CD4-positive, alpha-beta T cell (primary cell): ENCODE measurements at regions not wholly inside any gene's neighbourhood (a gene's known extent, or its start where the extent isn't known, plus 50 kb on each side); places are given as distances from the start of the nearest gene placed in this dataset.

Experiments used
- ATAC-seq: fragments of 200-7000 bp; cut with Tn5 transposase; one replicate; pipeline ENCODE4 v1.10.0; 2022; ENCODE audit warnings: mild to moderate bottlenecking; ENCODE audit not compliant: poor library complexity
- CTCF ChIA-PET: fragments of 350-600 bp; sonication (Branson Sonifier 250); formaldehyde crosslinking; loops from one replicate; lab custom pipeline; 2021; ENCODE audit warnings: antibody characterized with exemption, inconsistent platforms; lab: Charles Lee
- POLR2A ChIA-PET: fragments of 350-600 bp; sonication (Branson Sonifier 250); formaldehyde crosslinking; loops from one replicate; lab custom pipeline; 2021; ENCODE audit warnings: antibody characterized with exemption, inconsistent platforms; lab: Charles Lee
- DNase-seq, 14 experiments: peaks; one replicate each; pipeline ENCODE4 v3.0.0-alpha.2; 2013 to 2020; ENCODE audit warnings: mixed read lengths in 2 of 14
- H3K27ac ChIP-seq, 2 donors: one replicate each; pipeline versions ENCODE4 v1.5.1 to v1.7.0; 2013; ENCODE audit warnings: low read length in 2 of 2, low read depth in 1 of 2, mild to moderate bottlenecking in 1 of 2
- H3K27me3 ChIP-seq, 2 experiments: 1 replicate in 1 of 2; 2 replicates in 1 of 2; pipeline versions ENCODE4 v1.6.1 to v1.7.0; 2013; ENCODE audit warnings: low read length in 2 of 2, control low read depth in 1 of 2, mild to moderate bottlenecking in 1 of 2, moderate library complexity in 1 of 2; ENCODE audit not compliant: insufficient read depth in 2 of 2, control insufficient read depth in 1 of 2
- H3K36me3 ChIP-seq: one replicate; pipeline ENCODE4 v1.6.1; 2013; ENCODE audit warnings: low read length, control low read depth; ENCODE audit not compliant: insufficient read depth
- H3K4me1 ChIP-seq: one replicate; pipeline ENCODE4 v1.6.1; 2013; ENCODE audit warnings: low read length, control low read depth; ENCODE audit not compliant: insufficient read depth
- H3K4me3 ChIP-seq: one replicate; pipeline ENCODE4 v1.5.1; 2013; ENCODE audit warnings: mild to moderate bottlenecking, low read length, moderate library complexity
- H3K9me3 ChIP-seq, 2 experiments: 1 replicate in 1 of 2; 2 replicates in 1 of 2; pipeline versions ENCODE4 v1.6.1 to v1.7.0; 2013; ENCODE audit warnings: low read length in 2 of 2, mild to moderate bottlenecking in 2 of 2, control low read depth in 1 of 2, moderate library complexity in 1 of 2; ENCODE audit not compliant: control insufficient read depth in 1 of 2, insufficient read depth in 1 of 2
- H3K27ac Mint-ChIP-seq: one replicate; pipeline ENCODE4 v1.8.0; 2020; ENCODE audit warnings: mixed read lengths
- H3K27me3 Mint-ChIP-seq: one replicate; pipeline ENCODE4 v1.8.0; 2021; ENCODE audit warnings: mixed read lengths
- H3K36me3 Mint-ChIP-seq: one replicate; pipeline ENCODE4 v1.8.0; 2021; ENCODE audit warnings: low read depth, mixed read lengths
- H3K4me1 Mint-ChIP-seq: one replicate; pipeline ENCODE4 v1.8.0; 2021; ENCODE audit warnings: low read depth, mixed read lengths
- H3K4me3 Mint-ChIP-seq: one replicate; pipeline ENCODE4 v1.8.0; 2020; ENCODE audit warnings: mild to moderate bottlenecking, mixed read lengths
- H3K9me3 Mint-ChIP-seq: one replicate; pipeline ENCODE4 v1.8.0; 2020; ENCODE audit warnings: mixed read lengths
- CTCF ChIP-seq: fragments of 200-600 bp; IDR thresholded peaks from one replicate; pipeline ENCODE4 v1.8.0; 2022; ENCODE audit warnings: antibody characterized with exemption, mild to moderate bottlenecking
- intact Hi-C, 2 experiments: fragments of 100-400 bp; cut with DNase I in 1 of 2; cut with micrococcal nuclease in 1 of 2; formaldehyde crosslinking; loops; one replicate each; pipeline versions ENCODE4 v1.15.1 to v1.9.0; 2023 to 2025; cut with DNase I, micrococcal nuclease

- CTCF ChIA-PET = no interaction called here
- H3K27ac ChIP-seq = no peak overlapping the region
- no peak for DNase-seq
- H3K4me3 ChIP-seq = no peak overlapping the region
- H3K9me3 ChIP-seq = no peaks in the 10 kb centered on the region
- H3K9me3 Mint-ChIP-seq = no peaks in the 10 kb centered on the region
- POLR2A ChIA-PET = no interaction called here
- no peaks in the 10 kb centered on the region for H3K27me3 Mint-ChIP-seq
- H3K27ac Mint-ChIP-seq = no peak overlapping the region
- no peak for TF ChIP-seq CTCF
- H3K36me3 Mint-ChIP-seq = no peaks in the 10 kb centered on the region
- ATAC-seq = no peak
- no peaks in the 10 kb centered on the region for H3K4me1 ChIP-seq
- H3K4me3 Mint-ChIP-seq = no peak overlapping the region
- no peaks in the 10 kb centered on the region for H3K4me1 Mint-ChIP-seq
- H3K27me3 ChIP-seq = no peaks in the 10 kb centered on the region
- no peaks in the 10 kb centered on the region for H3K36me3 ChIP-seq
- intact Hi-C loops = no loop called here
Measured at GRCh38 chr13:80965097-80965496, 624.2 kb upstream of the SPRY2 start.

DNA sequence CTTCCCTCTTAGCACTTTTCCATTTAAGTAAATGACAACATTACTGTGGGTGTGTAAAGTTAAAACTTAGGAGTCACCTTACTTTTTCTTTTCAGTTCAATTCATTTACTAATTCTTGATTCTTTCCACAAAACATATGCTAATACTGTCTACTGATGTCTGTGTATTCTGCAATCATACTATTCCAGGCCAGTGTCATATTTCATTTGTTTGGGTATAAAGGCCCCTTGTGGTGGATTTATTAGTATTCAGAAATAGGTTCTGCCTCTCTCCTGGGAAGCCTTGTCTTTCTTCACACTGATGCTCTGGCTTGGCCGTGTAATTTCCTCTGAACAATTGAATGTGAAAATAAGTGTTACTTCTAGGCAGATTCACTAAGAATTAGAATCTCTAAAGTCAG lies 621.9 kb upstream of the SPRY2 start:
- Histone ChIP-seq H3K4me3 (no peak overlapping the region), H3K27me3 (no peaks in the 10 kb centered on the region), H3K9me3 (no peaks in the 10 kb centered on the region), H3K36me3 (no peaks in the 10 kb centered on the region), H3K4me1 (no peaks in the 10 kb centered on the region), H3K27ac (no peak overlapping the region)
- Mint-ChIP-seq H3K27me3 (no peaks in the 10 kb centered on the region), H3K27ac (no peak overlapping the region), H3K4me3 (no peak overlapping the region), H3K36me3 (no peaks in the 10 kb centered on the region), H3K4me1 (no peaks in the 10 kb centered on the region), H3K9me3 (peaks cover 2% of the 10 kb centered on the region)
- intact Hi-C loops = no loop called here
- TF ChIP-seq CTCF = no peak
- DNase-seq (no peak), ATAC-seq (no peak)
- ChIA-PET CTCF (no interaction called here), POLR2A (no interaction called here)

GRCh38 chr13:80962173-80962572 lies 621.2 kb upstream of the SPRY2 start:
- Mint-ChIP-seq H3K4me1 (no peaks in the 10 kb centered on the region), H3K9me3 (peaks cover 2% of the 10 kb centered on the region), H3K36me3 (no peaks in the 10 kb centered on the region), H3K27me3 (no peaks in the 10 kb centered on the region), H3K27ac (no peak overlapping the region), H3K4me3 (no peak overlapping the region)
- ChIA-PET CTCF (no interaction called here), POLR2A (no interaction called here)
- H3K9me3 ChIP-seq = no peaks in the 10 kb centered on the region
- DNase-seq (no peak), ATAC-seq (no peak)
- H3K27ac ChIP-seq = no peak overlapping the region
- H3K4me1 ChIP-seq = no peaks in the 10 kb centered on the region
- H3K27me3 ChIP-seq = no peaks in the 10 kb centered on the region
- TF ChIP-seq CTCF = no peak
- H3K4me3 ChIP-seq = no peak overlapping the region
- H3K36me3 ChIP-seq = no peaks in the 10 kb centered on the region
- intact Hi-C loops = no loop called here
